HL-60 (cell line): ENCODE measurements at regions not wholly inside any gene's neighbourhood (a gene's known extent, or its start where the extent isn't known, plus 50 kb on each side); places are given as distances from the start of the nearest gene placed in this dataset.

Experiments
- DNase-seq, 2 experiments: peaks; one replicate each; pipeline ENCODE4 v3.0.0-alpha.2; 2010 to 2020; ENCODE audit warnings: low read depth in 1 of 2, low spot score in 1 of 2
- H3K27ac ChIP-seq: fragments of 250-450 bp; sonication (Bioruptor Pico); replicated peaks from 2 replicates; pipeline ENCODE4 v1.5.1; 2020; ENCODE audit warnings: mild to moderate bottlenecking, moderate library complexity
- H3K27me3 ChIP-seq: fragments of 250-450 bp; sonication (Bioruptor Pico); 2 replicates; pipeline ENCODE4 v1.5.1; 2021; ENCODE audit warnings: mild to moderate bottlenecking, moderate library complexity; ENCODE audit not compliant: insufficient read depth, poor library complexity, severe bottlenecking
- H3K4me3 ChIP-seq: replicated peaks from 2 replicates; pipeline ENCODE4 v1.5.1; 2011; ENCODE audit warnings: mild to moderate bottlenecking, control low read depth, low read length; ENCODE audit not compliant: insufficient read depth
- GABPA ChIP-seq: IDR thresholded peaks from 2 replicates; pipeline ENCODE4 v1.6.1; 2012; ENCODE audit warnings: low read depth
- POLR2AphosphoS5 ChIP-seq: IDR thresholded peaks from 2 replicates; pipeline ENCODE4 v1.6.1; 2012; ENCODE audit warnings: low read depth
- SPI1 ChIP-seq: IDR thresholded peaks from 2 replicates; pipeline ENCODE4 v1.6.1; 2012; ENCODE audit warnings: low read depth, mild to moderate bottlenecking, borderline replicate concordance
- TF ChIP-seq, protein P1 (sequence below): IDR thresholded peaks from 2 replicates; pipeline ENCODE4 v1.6.1; 2012; ENCODE audit warnings: low read depth; ENCODE audit not compliant: insufficient replicate concordance
- TF ChIP-seq, protein P2 (sequence below): IDR thresholded peaks from one replicate; pipeline ENCODE4 v1.5.1; 2011; ENCODE audit warnings: low read length, control low read depth, inconsistent platforms; ENCODE audit not compliant: insufficient read depth

DNA sequence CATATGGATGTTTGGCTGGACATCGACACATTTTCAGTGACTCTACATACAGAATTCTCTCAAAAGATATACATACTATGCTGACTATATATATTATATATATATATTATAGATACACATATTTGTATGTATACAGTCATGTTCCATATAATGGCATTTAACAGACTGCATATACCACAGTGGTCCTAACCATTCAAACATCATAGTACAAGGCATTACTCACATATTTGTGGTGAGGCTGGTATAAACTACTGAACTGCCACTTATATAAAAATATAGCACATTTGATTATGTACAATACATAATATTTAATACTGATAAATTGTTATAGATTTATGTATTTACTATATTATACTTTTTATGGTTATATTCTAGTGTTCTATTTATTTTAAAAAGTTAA, 168.5 kb downstream of the IL15 start:
- no peaks in the 10 kb centered on the region for H3K27me3 ChIP-seq
- H3K27ac ChIP-seq = no peak overlapping the region
- H3K4me3 ChIP-seq = no peak overlapping the region
- no peak for DNase-seq
- no peak for TF ChIP-seq GABPA
- TF ChIP-seq, protein P1, sequence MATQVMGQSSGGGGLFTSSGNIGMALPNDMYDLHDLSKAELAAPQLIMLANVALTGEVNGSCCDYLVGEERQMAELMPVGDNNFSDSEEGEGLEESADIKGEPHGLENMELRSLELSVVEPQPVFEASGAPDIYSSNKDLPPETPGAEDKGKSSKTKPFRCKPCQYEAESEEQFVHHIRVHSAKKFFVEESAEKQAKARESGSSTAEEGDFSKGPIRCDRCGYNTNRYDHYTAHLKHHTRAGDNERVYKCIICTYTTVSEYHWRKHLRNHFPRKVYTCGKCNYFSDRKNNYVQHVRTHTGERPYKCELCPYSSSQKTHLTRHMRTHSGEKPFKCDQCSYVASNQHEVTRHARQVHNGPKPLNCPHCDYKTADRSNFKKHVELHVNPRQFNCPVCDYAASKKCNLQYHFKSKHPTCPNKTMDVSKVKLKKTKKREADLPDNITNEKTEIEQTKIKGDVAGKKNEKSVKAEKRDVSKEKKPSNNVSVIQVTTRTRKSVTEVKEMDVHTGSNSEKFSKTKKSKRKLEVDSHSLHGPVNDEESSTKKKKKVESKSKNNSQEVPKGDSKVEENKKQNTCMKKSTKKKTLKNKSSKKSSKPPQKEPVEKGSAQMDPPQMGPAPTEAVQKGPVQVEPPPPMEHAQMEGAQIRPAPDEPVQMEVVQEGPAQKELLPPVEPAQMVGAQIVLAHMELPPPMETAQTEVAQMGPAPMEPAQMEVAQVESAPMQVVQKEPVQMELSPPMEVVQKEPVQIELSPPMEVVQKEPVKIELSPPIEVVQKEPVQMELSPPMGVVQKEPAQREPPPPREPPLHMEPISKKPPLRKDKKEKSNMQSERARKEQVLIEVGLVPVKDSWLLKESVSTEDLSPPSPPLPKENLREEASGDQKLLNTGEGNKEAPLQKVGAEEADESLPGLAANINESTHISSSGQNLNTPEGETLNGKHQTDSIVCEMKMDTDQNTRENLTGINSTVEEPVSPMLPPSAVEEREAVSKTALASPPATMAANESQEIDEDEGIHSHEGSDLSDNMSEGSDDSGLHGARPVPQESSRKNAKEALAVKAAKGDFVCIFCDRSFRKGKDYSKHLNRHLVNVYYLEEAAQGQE = no peak
- no peak for TF ChIP-seq SPI1
- TF ChIP-seq, protein P2, sequence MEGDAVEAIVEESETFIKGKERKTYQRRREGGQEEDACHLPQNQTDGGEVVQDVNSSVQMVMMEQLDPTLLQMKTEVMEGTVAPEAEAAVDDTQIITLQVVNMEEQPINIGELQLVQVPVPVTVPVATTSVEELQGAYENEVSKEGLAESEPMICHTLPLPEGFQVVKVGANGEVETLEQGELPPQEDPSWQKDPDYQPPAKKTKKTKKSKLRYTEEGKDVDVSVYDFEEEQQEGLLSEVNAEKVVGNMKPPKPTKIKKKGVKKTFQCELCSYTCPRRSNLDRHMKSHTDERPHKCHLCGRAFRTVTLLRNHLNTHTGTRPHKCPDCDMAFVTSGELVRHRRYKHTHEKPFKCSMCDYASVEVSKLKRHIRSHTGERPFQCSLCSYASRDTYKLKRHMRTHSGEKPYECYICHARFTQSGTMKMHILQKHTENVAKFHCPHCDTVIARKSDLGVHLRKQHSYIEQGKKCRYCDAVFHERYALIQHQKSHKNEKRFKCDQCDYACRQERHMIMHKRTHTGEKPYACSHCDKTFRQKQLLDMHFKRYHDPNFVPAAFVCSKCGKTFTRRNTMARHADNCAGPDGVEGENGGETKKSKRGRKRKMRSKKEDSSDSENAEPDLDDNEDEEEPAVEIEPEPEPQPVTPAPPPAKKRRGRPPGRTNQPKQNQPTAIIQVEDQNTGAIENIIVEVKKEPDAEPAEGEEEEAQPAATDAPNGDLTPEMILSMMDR = no peak
- no peak for TF ChIP-seq POLR2AphosphoS5

DNA sequence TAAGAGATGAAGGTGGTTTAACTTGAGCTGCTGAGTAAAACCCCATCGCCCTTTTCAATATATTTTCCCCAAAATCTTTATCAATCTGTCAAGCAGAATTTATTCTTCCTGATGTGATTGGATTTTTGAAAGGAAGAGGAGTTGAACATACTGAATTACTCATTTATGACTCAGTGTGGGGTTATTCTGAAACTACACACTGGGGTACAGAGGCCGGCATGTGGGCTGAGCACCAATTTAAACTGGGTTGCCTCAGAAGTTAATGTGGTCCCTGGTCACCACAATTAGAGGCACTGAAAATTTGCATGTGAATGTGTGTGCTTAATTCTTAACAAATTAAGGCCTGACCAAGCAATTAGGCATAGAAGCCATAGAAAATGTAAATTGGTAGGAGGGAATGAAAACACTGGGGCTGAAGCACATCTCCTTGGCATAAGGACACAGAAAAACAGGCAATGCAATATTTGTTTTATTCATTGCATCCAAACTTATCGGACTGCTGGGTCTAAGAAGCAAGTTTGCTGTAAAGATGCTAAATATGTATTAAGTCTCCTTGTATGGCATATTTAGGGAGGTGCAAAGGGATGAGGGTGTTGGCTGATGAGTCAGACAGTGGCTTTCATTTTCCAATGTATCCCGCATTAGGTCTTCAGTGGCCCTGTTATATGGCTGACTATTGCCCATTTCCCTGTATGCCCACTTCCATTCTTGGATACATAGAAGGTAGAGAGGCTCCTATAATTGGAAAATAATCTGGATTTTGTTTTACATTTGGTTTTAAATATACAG, 170.9 kb downstream of the IL15 start:
- DNase-seq = no peak
- Histone ChIP-seq H3K27me3 (no peaks in the 10 kb centered on the region), H3K27ac (no peak overlapping the region), H3K4me3 (no peak overlapping the region)
- TF ChIP-seq POLR2AphosphoS5 (no peak), GABPA (no peak), SPI1 (no peak)
- TF ChIP-seq, protein P2 = no peak
- TF ChIP-seq, protein P1 = no peak

DNA sequence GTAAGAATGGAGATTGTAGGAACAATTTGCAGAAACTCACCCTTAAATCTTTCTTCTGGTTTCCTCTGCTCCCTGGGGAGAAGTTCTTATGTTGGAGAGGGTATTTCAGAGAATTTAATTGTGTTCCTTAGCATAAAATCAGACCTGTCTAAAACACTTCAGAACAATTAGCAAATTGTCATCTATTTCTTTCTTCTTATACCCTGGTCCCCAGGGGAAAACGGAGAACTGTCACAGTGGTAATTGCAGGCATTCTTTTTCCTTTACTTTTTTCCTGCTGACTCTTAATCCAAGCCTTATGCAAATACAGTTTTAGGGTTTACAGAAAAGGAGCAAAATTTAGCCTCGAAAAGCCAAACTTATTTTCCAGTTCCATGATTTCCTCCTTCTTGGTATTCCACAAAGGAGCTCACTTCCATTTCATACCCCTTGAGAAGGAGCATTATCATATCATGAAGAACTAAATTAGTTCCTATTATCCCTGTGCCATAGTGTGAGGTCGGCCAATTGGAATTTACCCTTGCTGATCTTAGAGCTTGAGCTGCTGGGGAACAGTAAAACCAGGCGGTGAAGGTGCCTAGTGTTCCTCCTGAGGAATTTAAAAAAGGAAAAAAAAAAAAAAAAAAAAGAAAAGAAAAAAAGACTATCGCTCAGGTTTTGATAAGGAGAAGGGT, 173.8 kb downstream of the IL15 start:
- DNase-seq = no peak
- Histone ChIP-seq H3K27me3 (no peaks in the 10 kb centered on the region), H3K4me3 (no peak overlapping the region), H3K27ac (no peak overlapping the region)
- TF ChIP-seq POLR2AphosphoS5 (no peak), GABPA (no peak), SPI1 (no peak)
- TF ChIP-seq, protein P1 = no peak
- TF ChIP-seq, protein P2 = no peak
